ENCODE measurements at regions not wholly inside any gene's neighbourhood (a gene's known extent, or its start where the extent isn't known, plus 50 kb on each side); places are given as distances from the start of the nearest gene placed in this dataset.

GRCh38 chr12:67589078-67589477 is 59.5 kb upstream of the DYRK2 start:
- Histone ChIP-seq H3K27me3 (ENCODE audit: control insufficient read depth, insufficient read depth, low read length) (no peaks in the 10 kb centered on the region), H3K4me3 (ENCODE audit: low read depth, low read length) (no peak overlapping the region), H3K9me3 (ENCODE audit: control insufficient read depth, insufficient read depth, low read depth, low read length) (no peaks in the 10 kb centered on the region), H3K27ac (ENCODE audit: low read depth, low read length) (no peak overlapping the region), H3K4me1 (ENCODE audit: control insufficient read depth, insufficient read depth, low read length) (peaks cover 9% of the 10 kb centered on the region; the same call in 1 of the 2 replicates), H3K36me3 (ENCODE audit: control insufficient read depth, insufficient read depth, low read length) (no peaks in the 10 kb centered on the region), H3K9ac (ENCODE audit: low read length) (no peak overlapping the region)

- H3K27ac ChIP-seq (ENCODE audit: low read depth, low read length): no peak overlapping the region
- no peak overlapping the region for H3K4me3 ChIP-seq (ENCODE audit: low read depth, low read length)
- H3K4me1 ChIP-seq (ENCODE audit: control insufficient read depth, insufficient read depth, low read length): peaks cover 9% of the 10 kb centered on the region
- H3K9me3 ChIP-seq (ENCODE audit: control insufficient read depth, insufficient read depth, low read depth, low read length): no peaks in the 10 kb centered on the region
- no peak overlapping the region for H3K9ac ChIP-seq (ENCODE audit: low read length)
- no peaks in the 10 kb centered on the region for H3K36me3 ChIP-seq (ENCODE audit: control insufficient read depth, insufficient read depth, low read length)
- no peaks in the 10 kb centered on the region for H3K27me3 ChIP-seq (ENCODE audit: control insufficient read depth, insufficient read depth, low read length)
Observed at GRCh38 chr12:67590149-67590790, 58.3 kb upstream of the DYRK2 start.

GRCh38 chr12:67592228-67593011 is 56.1 kb upstream of the DYRK2 start:
- Histone ChIP-seq H3K36me3 (ENCODE audit: control insufficient read depth, insufficient read depth, low read length) (no peaks in the 10 kb centered on the region), H3K9me3 (ENCODE audit: control insufficient read depth, insufficient read depth, low read depth, low read length) (peaks cover 3% of the 10 kb centered on the region; the same call in 1 of the 2 replicates), H3K9ac (ENCODE audit: low read length) (no peak overlapping the region), H3K27ac (ENCODE audit: low read depth, low read length) (no peak overlapping the region), H3K4me3 (ENCODE audit: low read depth, low read length) (no peak overlapping the region), H3K27me3 (ENCODE audit: control insufficient read depth, insufficient read depth, low read length) (no peaks in the 10 kb centered on the region), H3K4me1 (ENCODE audit: control insufficient read depth, insufficient read depth, low read length) (peaks cover 9% of the 10 kb centered on the region)

- Histone ChIP-seq H3K9me3 (ENCODE audit: control insufficient read depth, insufficient read depth, low read depth, low read length) (peaks cover 8% of the 10 kb centered on the region; the same call in 1 of the 2 replicates), H3K9ac (ENCODE audit: low read length) (no peak overlapping the region), H3K27me3 (ENCODE audit: control insufficient read depth, insufficient read depth, low read length) (no peaks in the 10 kb centered on the region), H3K4me1 (ENCODE audit: control insufficient read depth, insufficient read depth, low read length) (peaks cover 9% of the 10 kb centered on the region), H3K27ac (ENCODE audit: low read depth, low read length) (no peak overlapping the region), H3K4me3 (ENCODE audit: low read depth, low read length) (no peak overlapping the region), H3K36me3 (ENCODE audit: control insufficient read depth, insufficient read depth, low read length) (no peaks in the 10 kb centered on the region)
Observed at GRCh38 chr12:67593041-67593440, 55.5 kb upstream of the DYRK2 start.

GRCh38 chr12:67593461-67594330 is 54.8 kb upstream of the DYRK2 start:
- Histone ChIP-seq H3K4me3 (ENCODE audit: low read depth, low read length) (no peak overlapping the region), H3K9me3 (ENCODE audit: control insufficient read depth, insufficient read depth, low read depth, low read length) (peaks cover 8% of the 10 kb centered on the region; the same call in 1 of the 2 replicates), H3K27me3 (ENCODE audit: control insufficient read depth, insufficient read depth, low read length) (no peaks in the 10 kb centered on the region), H3K4me1 (ENCODE audit: control insufficient read depth, insufficient read depth, low read length) (peaks cover 9% of the 10 kb centered on the region), H3K27ac (ENCODE audit: low read depth, low read length) (no peak overlapping the region), H3K9ac (ENCODE audit: low read length) (no peak overlapping the region), H3K36me3 (ENCODE audit: control insufficient read depth, insufficient read depth, low read length) (no peaks in the 10 kb centered on the region)

- no peak overlapping the region for H3K9ac ChIP-seq (ENCODE audit: low read length)
- peaks cover 9% of the 10 kb centered on the region for H3K4me1 ChIP-seq (ENCODE audit: control insufficient read depth, insufficient read depth, low read length)
- H3K36me3 ChIP-seq (ENCODE audit: control insufficient read depth, insufficient read depth, low read length): no peaks in the 10 kb centered on the region
- H3K27ac ChIP-seq (ENCODE audit: low read depth, low read length): no peak overlapping the region
- H3K9me3 ChIP-seq (ENCODE audit: control insufficient read depth, insufficient read depth, low read depth, low read length): peaks cover 8% of the 10 kb centered on the region; the same call in 1 of the 2 replicates
- H3K4me3 ChIP-seq (ENCODE audit: low read depth, low read length): no peak overlapping the region
- no peaks in the 10 kb centered on the region for H3K27me3 ChIP-seq (ENCODE audit: control insufficient read depth, insufficient read depth, low read length)
Observed at GRCh38 chr12:67594888-67595287, 53.7 kb upstream of the DYRK2 start.

GRCh38 chr12:67595365-67595764 is 53.2 kb upstream of the DYRK2 start:
- no peak overlapping the region for H3K27ac ChIP-seq (ENCODE audit: low read depth, low read length)
- H3K27me3 ChIP-seq (ENCODE audit: control insufficient read depth, insufficient read depth, low read length): no peaks in the 10 kb centered on the region
- no peaks in the 10 kb centered on the region for H3K36me3 ChIP-seq (ENCODE audit: control insufficient read depth, insufficient read depth, low read length)
- peaks cover 8% of the 10 kb centered on the region; the same call in 1 of the 2 replicates for H3K9me3 ChIP-seq (ENCODE audit: control insufficient read depth, insufficient read depth, low read depth, low read length)
- no peak overlapping the region for H3K4me3 ChIP-seq (ENCODE audit: low read depth, low read length)
- peaks cover 9% of the 10 kb centered on the region for H3K4me1 ChIP-seq (ENCODE audit: control insufficient read depth, insufficient read depth, low read length)
- H3K9ac ChIP-seq (ENCODE audit: low read length): no peak overlapping the region

GRCh38 chr12:67598598-67598997 is 49.9 kb upstream of the DYRK2 start:
- Histone ChIP-seq H3K4me3 (ENCODE audit: low read depth, low read length) (no peak overlapping the region), H3K9ac (ENCODE audit: low read length) (no peak overlapping the region), H3K9me3 (ENCODE audit: control insufficient read depth, insufficient read depth, low read depth, low read length) (peaks cover 8% of the 10 kb centered on the region; the same call in 1 of the 2 replicates), H3K36me3 (ENCODE audit: control insufficient read depth, insufficient read depth, low read length) (no peaks in the 10 kb centered on the region), H3K4me1 (ENCODE audit: control insufficient read depth, insufficient read depth, low read length) (peaks cover 2% of the 10 kb centered on the region), H3K27me3 (ENCODE audit: control insufficient read depth, insufficient read depth, low read length) (no peaks in the 10 kb centered on the region), H3K27ac (ENCODE audit: low read depth, low read length) (no peak overlapping the region)

Data from HUES6 (cell line).